ENCODE measurements at regions not wholly inside any gene's neighbourhood (a gene's known extent, or its start where the extent isn't known, plus 50 kb on each side); places are given as distances from the start of the nearest gene placed in this dataset.

DNA sequence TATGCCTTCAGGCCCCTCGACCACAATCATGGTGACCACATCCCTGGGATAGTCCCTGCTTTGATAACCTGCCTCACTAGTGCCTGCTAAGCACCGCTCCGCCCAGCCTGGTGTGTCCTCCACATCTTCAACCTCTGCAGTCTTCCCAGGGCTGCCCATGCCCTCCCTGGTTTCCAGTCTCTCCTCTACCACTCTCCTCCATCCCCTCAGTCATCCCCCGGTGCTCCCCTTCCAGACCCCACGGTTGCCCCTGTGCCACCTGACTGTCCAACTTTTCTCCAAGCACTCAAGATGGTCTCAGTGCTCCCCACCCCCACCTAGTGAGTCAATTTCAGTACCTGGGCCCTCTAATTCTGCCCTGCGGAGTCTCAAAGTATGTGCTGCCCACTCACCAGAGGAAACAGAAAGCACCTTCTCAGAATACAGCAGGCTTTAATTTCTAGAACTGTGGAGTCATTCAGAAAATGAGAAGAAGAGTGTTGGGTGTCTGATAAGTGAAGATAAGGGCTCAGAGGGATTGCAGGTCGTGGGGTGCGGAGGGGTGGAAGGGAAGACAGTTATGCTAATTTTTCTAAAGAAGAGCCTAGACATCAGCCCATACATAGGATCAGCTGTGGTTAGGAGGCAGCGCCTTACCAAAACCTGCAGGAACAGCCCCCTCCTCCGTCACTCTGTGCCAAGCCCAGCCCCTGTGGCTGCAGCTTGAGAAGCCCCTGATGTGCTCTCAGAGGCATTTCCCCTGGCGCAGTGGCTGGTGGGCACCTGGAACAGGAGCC is 53.6 kb upstream of the CAB39 start:
- no peaks in the 10 kb centered on the region for H3K9me3 ChIP-seq (ENCODE audit: low read depth)
- H3K36me3 ChIP-seq: no peaks in the 10 kb centered on the region
- H3K27ac ChIP-seq: no peak overlapping the region
- TF ChIP-seq, protein P1, sequence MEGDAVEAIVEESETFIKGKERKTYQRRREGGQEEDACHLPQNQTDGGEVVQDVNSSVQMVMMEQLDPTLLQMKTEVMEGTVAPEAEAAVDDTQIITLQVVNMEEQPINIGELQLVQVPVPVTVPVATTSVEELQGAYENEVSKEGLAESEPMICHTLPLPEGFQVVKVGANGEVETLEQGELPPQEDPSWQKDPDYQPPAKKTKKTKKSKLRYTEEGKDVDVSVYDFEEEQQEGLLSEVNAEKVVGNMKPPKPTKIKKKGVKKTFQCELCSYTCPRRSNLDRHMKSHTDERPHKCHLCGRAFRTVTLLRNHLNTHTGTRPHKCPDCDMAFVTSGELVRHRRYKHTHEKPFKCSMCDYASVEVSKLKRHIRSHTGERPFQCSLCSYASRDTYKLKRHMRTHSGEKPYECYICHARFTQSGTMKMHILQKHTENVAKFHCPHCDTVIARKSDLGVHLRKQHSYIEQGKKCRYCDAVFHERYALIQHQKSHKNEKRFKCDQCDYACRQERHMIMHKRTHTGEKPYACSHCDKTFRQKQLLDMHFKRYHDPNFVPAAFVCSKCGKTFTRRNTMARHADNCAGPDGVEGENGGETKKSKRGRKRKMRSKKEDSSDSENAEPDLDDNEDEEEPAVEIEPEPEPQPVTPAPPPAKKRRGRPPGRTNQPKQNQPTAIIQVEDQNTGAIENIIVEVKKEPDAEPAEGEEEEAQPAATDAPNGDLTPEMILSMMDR (IDR thresholded peaks at IDR 0.05; ENCODE audit: low read depth, low read length): no peak
- H3K27me3 ChIP-seq: no peaks in the 10 kb centered on the region
- H3K4me1 ChIP-seq (ENCODE audit: low read depth): no peaks in the 10 kb centered on the region
- no peak overlapping the region for H3K4me3 ChIP-seq
- no peak for DNase-seq (ENCODE audit: low read depth in 1 of 2, low spot score in 1 of 2)

GRCh38 chr2:230660294-230661060 is 52.2 kb upstream of the CAB39 start:
- Histone ChIP-seq H3K9me3 (ENCODE audit: low read depth) (no peaks in the 10 kb centered on the region), H3K27ac (no peak overlapping the region)
- TF ChIP-seq, protein P1 (IDR thresholded peaks at IDR 0.05; ENCODE audit: low read depth, low read length): no peak

DNA sequence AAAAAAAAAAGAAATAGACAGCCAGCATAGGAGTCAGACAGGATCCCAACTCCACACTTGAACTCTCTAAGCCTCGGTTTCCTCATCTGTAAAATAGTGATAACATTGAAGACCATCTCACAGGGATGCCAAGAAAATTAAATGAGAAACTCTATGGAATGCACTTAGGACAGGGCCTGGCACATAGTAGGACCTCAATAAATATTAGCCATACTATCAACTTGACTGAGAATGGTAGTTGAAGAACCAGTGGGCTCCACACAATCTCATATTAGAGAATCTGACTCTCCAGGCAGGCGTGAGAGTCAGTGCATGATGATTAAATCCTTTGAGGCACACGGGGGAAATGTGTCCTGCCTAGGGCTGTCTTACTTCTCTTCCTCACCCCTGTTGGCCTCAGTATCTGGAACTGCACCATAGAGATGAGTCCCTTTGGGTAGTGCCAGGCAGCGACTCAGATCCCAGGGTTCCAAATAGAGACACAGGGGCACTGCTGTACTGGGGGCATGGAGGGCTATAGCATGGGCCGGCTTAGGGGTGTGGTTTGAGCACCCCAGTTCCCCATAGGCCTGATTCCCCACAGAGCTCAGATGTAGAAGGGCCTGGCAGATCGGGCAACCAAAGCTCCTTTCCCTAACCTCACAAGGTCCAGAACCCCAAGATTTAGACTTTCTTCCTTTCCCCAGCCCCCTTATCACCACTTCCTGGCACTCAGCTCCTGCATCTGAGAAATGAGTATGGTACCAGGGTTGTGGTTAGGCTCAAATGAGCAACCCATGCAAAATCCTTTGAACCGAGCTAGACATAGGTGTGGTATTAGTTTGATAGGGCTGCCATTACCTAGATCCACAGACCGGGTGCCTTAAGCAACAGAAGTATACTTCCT is 51.3 kb upstream of the CAB39 start:
- TF ChIP-seq, protein P1 (IDR thresholded peaks at IDR 0.05; ENCODE audit: low read depth, low read length): no peak
- no peaks in the 10 kb centered on the region for H3K36me3 ChIP-seq
- no peaks in the 10 kb centered on the region for H3K27me3 ChIP-seq
- DNase-seq (ENCODE audit: low read depth in 1 of 2, low spot score in 1 of 2): no peak
- no peaks in the 10 kb centered on the region for H3K4me1 ChIP-seq (ENCODE audit: low read depth)
- no peak overlapping the region for H3K27ac ChIP-seq
- no peak overlapping the region for H3K4me3 ChIP-seq
- H3K9me3 ChIP-seq (ENCODE audit: low read depth): no peaks in the 10 kb centered on the region

More at GRCh38 chr2:230660294-230661060, 52.2 kb upstream of the CAB39 start:
- Histone ChIP-seq H3K4me3 (no peak overlapping the region), H3K4me1 (ENCODE audit: low read depth) (no peaks in the 10 kb centered on the region), H3K27me3 (no peaks in the 10 kb centered on the region), H3K36me3 (no peaks in the 10 kb centered on the region)
- no peak for DNase-seq (ENCODE audit: low read depth in 1 of 2, low spot score in 1 of 2)

Data from cardiac muscle cell (in vitro differentiated cells and primary cell).